Endothelial cell of umbilical vein (primary cell): ENCODE measurements at regions not wholly inside any gene's neighbourhood (a gene's known extent, or its start where the extent isn't known, plus 50 kb on each side); places are given as distances from the start of the nearest gene placed in this dataset.

Experiments
- CTCF ChIP-seq, 2 donors: IDR thresholded peaks; 1 replicate in 1 of 2; 2 replicates in 1 of 2; pipeline ENCODE4 v1.5.1; 2011; ENCODE audit warnings: low read length in 2 of 2, mild to moderate bottlenecking in 2 of 2, moderate library complexity in 2 of 2, control low read depth in 1 of 2, inconsistent platforms in 1 of 2, low read depth in 1 of 2; ENCODE audit not compliant: insufficient read depth in 1 of 2; ENCODE audit errors: extremely low read depth in 1 of 2
- EZH2 ChIP-seq: IDR thresholded peaks from 2 replicates; pipeline ENCODE4 v1.6.1; 2012; ENCODE audit warnings: borderline replicate concordance, low read depth, mild to moderate bottlenecking, moderate library complexity, low read length, inconsistent platforms; ENCODE audit not compliant: severe bottlenecking
- POLR2A ChIP-seq: IDR thresholded peaks from 2 replicates; pipeline ENCODE4 v1.6.1; 2012; ENCODE audit warnings: low read depth, mild to moderate bottlenecking, control low read depth, low read length

GRCh38 chr20:48120120-48120519, 334.8 kb upstream of the SULF2 start:
- TF ChIP-seq POLR2A (no peak), CTCF (IDR thresholded peaks at IDR 0.05; ENCODE audit: extremely low read depth in 1 of 2, insufficient read depth in 1 of 2, low read depth in 1 of 2, low read length in 2 of 2) (no peak), EZH2 (no peak)
